ENCODE measurements at regions not wholly inside any gene's neighbourhood (a gene's known extent, or its start where the extent isn't known, plus 50 kb on each side); places are given as distances from the start of the nearest gene placed in this dataset.
"Not testable (repeated sequence)": the region's sequence is repeated elsewhere in the genome, so short reads cannot be mapped to it uniquely, and the experiment has no call there.

DNA sequence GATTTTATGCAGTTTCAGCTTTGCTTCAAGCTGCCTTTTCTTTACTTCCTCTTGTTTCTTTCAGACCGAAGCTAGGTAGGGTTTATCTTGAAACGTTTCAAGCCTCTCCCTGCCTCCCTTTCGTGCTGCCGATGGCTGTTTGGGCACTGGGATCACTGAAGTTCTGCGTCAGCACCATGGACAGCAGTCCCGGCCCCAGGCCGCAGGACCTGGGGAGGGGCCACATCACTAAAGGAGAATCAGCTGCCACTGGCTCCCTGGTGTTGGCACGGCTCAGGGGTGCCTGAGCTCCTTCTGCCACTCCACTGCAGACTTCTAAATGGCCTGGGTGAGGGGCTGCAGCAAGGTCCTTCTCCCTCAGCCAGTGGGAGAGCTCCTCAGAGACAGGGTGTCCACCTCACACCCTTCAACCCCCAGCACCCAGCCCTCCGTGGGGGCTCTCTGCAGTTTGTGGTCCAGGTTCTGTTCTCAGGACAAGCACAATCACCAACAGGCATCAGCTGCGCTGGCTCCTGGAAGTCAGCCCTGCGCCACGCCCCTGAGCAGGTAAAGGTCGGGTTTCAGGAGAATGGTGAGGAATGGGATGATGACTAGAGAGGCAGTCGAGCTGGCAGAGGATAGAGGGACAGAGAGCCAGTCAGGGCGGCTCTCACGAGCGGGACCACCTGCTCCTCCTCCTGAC is 387.2 kb downstream of the TCERG1L start:
- DNase-seq = no peak

- DNase-seq = no peak
Observed at GRCh38 chr10:130926442-130926841, 385.1 kb downstream of the TCERG1L start.

DNA sequence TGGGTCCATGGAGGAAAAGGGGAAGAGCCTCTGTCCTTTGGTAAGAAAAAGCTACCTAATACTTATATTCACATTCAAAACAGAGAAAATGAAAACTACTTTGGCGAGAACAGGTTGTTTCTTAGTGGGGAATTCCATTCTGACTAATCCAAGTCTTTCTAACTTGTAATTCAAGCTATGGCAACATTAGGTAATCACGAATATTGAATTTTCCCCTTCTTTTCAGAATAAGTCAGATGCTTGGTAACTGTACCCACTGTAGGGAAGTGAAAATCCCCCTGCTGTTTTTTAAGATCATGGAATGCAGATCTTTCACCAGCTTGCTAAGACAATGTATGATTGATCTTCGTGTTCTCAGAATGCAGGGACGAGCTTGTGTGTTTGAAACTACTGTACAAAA is 384.4 kb downstream of the TCERG1L start:
- DNase-seq = no peak

DNA sequence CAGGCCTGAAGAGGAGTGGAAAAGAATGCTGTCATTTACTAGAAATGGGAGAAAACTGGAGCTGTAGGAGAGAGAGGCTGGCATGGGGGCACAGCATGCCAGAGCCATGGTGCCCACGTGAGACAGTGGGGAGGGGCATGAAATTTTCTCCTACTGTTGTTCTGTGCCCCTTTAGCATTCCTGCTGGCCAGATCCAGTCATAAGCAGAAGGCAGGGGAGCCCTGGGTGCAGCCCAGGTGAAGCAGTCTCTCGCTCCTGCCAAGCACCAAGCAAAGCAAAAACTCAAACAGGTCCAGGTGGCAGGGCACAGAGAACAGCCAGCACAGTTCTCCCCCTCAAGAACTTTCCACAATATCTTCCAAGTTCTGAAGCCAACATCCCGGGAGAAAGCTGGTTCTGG is 383.2 kb downstream of the TCERG1L start:
- no peak for DNase-seq

DNA sequence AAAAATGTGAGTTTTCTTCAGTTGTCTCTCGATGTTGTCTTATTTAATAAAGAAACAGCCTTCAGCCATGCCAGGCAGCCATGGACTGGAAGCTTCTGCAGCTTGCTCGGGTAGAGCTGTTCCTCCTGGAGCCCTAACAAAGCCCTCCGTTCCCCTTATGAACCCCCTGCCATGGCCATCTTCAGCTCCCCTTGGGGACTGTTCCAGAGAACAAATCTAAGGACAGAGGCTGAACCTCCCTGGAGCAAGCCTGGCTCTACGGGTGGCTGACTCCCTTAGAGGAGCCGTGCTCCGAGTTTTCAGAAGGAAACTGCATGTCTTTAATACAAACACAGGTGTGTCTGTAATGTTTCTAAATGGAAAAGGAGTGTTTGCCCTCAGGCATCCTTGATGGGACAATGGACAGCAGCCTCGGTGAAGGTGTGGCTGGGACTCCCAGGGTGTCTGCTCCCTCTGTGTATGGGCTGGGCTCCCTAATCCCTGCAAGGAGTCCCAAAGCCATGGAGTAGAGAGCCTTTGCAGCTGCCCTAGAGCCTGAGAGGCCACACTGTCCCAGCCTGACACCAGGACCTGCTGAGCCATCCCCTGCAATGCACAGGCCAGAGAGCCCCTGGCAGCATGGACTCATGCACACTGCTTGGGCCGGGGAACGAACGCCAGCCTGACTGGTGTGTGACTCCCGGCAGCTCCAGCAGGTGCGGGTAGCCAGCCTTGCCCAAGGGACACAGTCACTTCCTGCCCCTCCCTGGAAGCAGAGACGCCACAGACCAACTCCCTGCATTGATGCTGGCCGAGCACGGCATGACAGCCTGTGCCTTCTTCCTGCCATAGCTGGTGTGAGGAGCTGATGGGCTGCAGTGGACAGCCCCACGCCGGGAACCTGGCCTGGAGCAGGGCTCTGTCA is 381.8 kb downstream of the TCERG1L start:
- no peak for DNase-seq

- no peak for DNase-seq
Observed at GRCh38 chr10:130930821-130931220, 380.7 kb downstream of the TCERG1L start.

GRCh38 chr10:130931256-130931655 is 380.3 kb downstream of the TCERG1L start:
- no peak for DNase-seq

DNA sequence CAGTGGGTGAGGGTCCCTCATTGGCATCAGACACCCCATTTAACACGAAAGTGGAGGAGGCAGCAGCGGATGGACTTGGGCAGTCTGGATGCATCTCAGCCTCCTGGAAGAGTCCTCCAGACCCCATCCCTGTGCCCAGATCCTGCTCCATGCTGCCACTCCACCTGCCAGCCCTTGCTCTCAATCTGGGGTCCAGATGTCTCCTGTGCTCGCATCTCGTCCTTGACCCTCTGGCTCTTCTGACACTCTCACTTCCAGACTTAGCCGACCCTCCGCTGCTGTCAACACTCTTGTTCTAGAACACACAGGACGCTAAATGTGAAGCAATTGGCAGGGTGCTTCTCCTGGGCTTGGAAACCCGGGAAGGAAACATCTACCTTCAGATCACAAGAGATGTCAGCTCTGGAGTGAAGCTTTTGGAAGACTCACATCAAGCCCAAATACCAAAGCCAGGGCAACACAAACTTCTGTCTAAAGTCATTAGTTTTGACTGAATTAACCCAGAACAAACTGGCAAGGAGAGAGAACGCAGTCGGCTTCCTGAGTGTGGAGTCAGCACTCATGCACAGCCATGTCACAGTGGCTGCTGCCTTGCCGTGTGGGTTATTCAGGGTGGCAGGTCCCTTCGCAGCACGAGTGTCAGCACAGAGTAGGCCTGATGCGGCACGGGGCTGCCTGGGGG is 379.1 kb downstream of the TCERG1L start:
- DNase-seq = no peak

GRCh38 chr10:130933008-130933390 is 378.5 kb downstream of the TCERG1L start:
- DNase-seq = no peak

- DNase-seq = no peak
Observed at GRCh38 chr10:130934293-130935127, 377.0 kb downstream of the TCERG1L start.

- DNase-seq = no peak
Observed at GRCh38 chr10:130935128-130935439, 376.4 kb downstream of the TCERG1L start.

GRCh38 chr10:130935897-130936550 is 375.5 kb downstream of the TCERG1L start:
- DNase-seq = no peak

- no peak for DNase-seq
Observed at GRCh38 chr10:130936851-130937250, 374.7 kb downstream of the TCERG1L start.

DNA sequence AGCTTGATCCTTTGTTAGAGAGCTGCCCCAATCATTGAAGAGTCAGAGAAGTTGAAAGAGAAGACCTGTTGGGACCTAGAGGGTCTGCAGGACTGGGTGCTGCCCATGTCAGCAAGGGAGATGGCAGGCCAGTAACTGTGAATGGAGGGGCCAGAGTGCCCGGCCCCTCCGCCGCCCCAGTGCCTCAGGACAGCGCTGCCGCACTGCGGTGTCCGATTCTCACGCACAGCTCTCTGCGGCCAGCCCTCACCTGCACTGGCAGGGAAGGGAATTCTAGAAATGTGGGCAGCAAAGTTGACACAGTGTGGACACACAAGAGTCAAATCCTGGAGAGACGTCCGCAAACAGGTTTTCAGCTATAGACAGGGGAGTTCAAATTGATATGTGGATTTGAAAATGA is 373.5 kb downstream of the TCERG1L start:
- DNase-seq = no peak

DNA sequence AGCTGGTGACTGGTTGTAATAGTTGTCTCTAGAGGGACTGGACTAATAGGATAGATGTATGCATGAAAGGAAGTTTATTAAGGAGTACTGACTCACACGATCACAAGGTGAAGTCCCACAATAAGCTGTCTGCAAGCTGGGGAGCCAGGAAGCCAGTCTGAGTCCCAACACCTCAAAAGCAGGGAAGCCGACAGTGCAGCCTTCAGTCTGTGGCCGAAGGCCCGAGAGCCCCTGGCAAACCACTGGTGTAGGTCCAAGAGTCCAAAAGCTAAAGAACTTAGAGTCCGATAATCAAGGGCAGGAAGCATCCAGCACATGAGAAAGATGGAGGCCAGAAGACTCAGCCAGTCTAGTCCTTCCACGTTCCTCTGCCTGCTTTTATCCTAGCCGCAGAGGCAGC is 372.6 kb downstream of the TCERG1L start:
- DNase-seq = not testable (repeated sequence)

- DNase-seq = no peak
Observed at GRCh38 chr10:130941886-130942285, 369.6 kb downstream of the TCERG1L start.

GRCh38 chr10:130952086-130952485 is 359.4 kb downstream of the TCERG1L start:
- DNase-seq = no peak

DNA sequence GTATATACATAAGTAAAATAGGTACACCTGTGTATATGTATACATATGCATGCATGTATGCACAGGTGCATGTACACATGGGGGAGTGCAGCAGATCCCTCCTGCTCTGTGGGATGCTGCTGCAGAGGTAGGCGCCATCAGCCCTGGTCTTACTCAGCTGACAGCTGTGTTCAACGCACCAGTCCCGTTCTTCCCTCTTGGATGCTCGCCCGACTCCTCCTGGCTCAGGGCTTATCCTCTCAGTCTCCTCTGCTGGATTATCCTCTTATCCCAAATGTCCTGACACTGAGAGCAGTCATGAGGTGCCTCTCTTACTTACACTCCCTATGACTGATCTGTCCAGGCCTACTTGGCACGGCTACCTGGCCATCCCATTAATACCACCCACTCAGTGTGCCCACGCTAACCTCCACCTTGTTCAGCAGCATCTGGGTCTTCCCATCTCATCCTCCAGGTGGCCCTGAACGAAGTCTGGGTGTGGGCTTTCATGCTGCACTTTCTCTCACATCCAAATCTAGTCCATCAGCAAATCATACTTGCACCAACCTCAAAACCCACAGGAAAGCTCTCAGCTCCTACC is 357.1 kb downstream of the TCERG1L start:
- DNase-seq = no peak

DNA sequence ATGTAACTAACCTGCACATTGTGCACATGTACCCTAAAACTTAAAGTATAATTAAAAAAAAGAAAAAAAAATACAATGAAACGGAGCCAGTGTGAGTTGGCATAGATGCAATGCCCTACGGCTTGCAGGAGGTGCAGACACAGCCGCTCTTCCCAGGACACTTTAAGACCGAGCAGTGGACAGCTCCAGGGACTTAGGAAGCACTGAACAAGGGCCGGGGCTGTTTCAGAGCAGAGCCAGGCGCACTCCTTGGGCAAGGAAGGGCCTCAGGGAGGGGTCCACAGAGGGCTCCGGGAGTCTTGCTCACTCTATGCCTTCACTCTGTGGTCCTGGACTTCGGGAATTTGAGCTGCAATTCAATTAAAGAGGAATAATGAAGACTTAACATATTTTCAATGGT is 355.3 kb downstream of the TCERG1L start:
- no peak for DNase-seq

- no peak for DNase-seq
Observed at GRCh38 chr10:130957423-130957822, 354.1 kb downstream of the TCERG1L start.

DNA sequence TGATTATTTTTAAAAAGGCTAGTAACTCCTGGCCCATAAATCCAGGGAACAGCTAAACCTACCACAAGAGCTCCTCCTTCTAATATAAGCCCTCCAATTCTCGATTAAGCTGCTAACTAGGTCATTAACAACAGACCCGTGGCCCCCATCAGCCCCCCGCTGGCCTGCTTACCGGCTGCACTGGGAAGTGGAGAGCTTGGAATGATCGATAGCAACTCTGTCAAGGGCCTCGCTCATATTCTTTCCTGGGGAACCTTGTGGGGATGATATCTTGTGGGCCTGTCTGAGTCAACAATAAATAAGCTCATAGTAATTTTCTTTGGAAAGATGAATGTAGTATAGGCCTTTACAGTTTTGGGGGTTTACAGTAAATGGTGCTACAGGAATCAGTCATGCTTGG is 353.5 kb downstream of the TCERG1L start:
- DNase-seq = no peak
